HUES6 (cell line): ENCODE measurements at regions not wholly inside any gene's neighbourhood (a gene's known extent, or its start where the extent isn't known, plus 50 kb on each side); places are given as distances from the start of the nearest gene placed in this dataset.
"Not testable (repeated sequence)": the region's sequence is repeated elsewhere in the genome, so short reads cannot be mapped to it uniquely, and the experiment has no call there.

Source experiments
- H3K27ac ChIP-seq: 2 replicates; pipeline ENCODE4 v1.7.0; 2013; ENCODE audit warnings: low read depth, mild to moderate bottlenecking, low read length, inconsistent platforms
- H3K27me3 ChIP-seq: 2 replicates; pipeline ENCODE4 v1.6.1; 2013; ENCODE audit warnings: low read length; ENCODE audit not compliant: control insufficient read depth, insufficient read depth
- H3K36me3 ChIP-seq: 2 replicates; pipeline ENCODE4 v1.6.1; 2013; ENCODE audit warnings: low read length; ENCODE audit not compliant: control insufficient read depth, insufficient read depth
- H3K4me1 ChIP-seq: 2 replicates; pipeline ENCODE4 v1.6.1; 2013; ENCODE audit warnings: low read length; ENCODE audit not compliant: control insufficient read depth, insufficient read depth
- H3K4me3 ChIP-seq: 2 replicates; pipeline ENCODE4 v1.5.1; 2013; ENCODE audit warnings: low read depth, low read length
- H3K9ac ChIP-seq: one replicate; pipeline ENCODE4 v1.6.1; 2013; ENCODE audit warnings: mild to moderate bottlenecking, low read length
- H3K9me3 ChIP-seq: 2 replicates; pipeline ENCODE4 v1.6.1; 2013; ENCODE audit warnings: low read depth, low read length; ENCODE audit not compliant: control insufficient read depth, insufficient read depth

DNA sequence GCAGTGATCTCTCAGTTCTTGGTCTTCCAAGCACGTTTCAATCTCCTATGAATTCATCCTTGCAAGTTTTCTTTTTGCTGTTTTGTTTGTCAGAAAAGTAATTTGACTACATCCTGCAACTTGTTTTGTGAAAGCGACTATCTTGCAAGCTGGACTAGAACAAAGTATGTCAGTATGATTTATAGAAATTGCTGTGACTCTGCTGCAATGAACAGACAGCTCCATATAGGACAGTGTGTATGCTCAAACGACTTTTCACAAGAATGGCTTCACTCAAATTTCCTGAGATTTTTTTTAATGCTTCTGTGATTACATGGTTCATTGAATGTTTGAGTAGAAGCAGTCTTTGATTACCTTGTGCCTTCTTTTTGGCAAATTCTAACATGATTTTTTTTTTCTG is 123.5 kb upstream of the TRHDE start:
- Histone ChIP-seq H3K27ac (no peak overlapping the region), H3K27me3 (no peaks in the 10 kb centered on the region), H3K36me3 (no peaks in the 10 kb centered on the region), H3K9me3 (no peaks in the 10 kb centered on the region), H3K4me1 (no peaks in the 10 kb centered on the region), H3K9ac (no peak overlapping the region), H3K4me3 (no peak overlapping the region)

GRCh38 chr12:72162875-72163274 is 109.3 kb upstream of the TRHDE start:
- H3K36me3 ChIP-seq = no peaks in the 10 kb centered on the region
- H3K4me3 ChIP-seq = no peak overlapping the region
- H3K9me3 ChIP-seq = no peaks in the 10 kb centered on the region
- no peaks in the 10 kb centered on the region for H3K4me1 ChIP-seq
- H3K27ac ChIP-seq = no peak overlapping the region
- no peak overlapping the region for H3K9ac ChIP-seq
- H3K27me3 ChIP-seq = no peaks in the 10 kb centered on the region

GRCh38 chr12:72168851-72169250 is 103.3 kb upstream of the TRHDE start:
- Histone ChIP-seq H3K4me1 (no peaks in the 10 kb centered on the region), H3K27ac (no peak overlapping the region), H3K36me3 (no peaks in the 10 kb centered on the region), H3K9me3 (no peaks in the 10 kb centered on the region), H3K4me3 (no peak overlapping the region), H3K27me3 (no peaks in the 10 kb centered on the region), H3K9ac (no peak overlapping the region)

- Histone ChIP-seq H3K27me3 (no peaks in the 10 kb centered on the region), H3K4me1 (no peaks in the 10 kb centered on the region), H3K9ac (no peak overlapping the region), H3K4me3 (no peak overlapping the region), H3K9me3 (no peaks in the 10 kb centered on the region), H3K27ac (no peak overlapping the region), H3K36me3 (no peaks in the 10 kb centered on the region)
Measured at GRCh38 chr12:72173974-72174373, 98.2 kb upstream of the TRHDE start.

DNA sequence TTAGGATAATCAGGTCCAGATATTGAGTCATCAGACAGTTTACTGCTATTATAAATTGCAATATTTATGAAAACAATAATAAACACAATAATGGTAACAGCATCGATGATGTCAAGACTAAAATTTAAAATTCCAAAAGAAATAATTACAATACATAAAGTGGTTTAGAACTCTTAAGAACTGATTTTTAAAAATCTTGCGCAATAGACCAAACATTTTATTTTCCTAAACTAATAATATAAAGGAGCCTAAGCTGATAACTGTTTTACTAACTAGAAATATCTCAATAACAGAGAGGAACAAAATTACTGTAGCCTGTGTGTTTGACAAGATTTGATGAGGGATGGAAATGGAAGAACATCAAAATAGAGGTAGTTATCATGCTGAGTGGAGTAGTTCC is 93.9 kb upstream of the TRHDE start:
- no peaks in the 10 kb centered on the region for H3K9me3 ChIP-seq
- no peaks in the 10 kb centered on the region for H3K27me3 ChIP-seq
- no peak overlapping the region for H3K4me3 ChIP-seq
- no peak overlapping the region for H3K9ac ChIP-seq
- no peak overlapping the region for H3K27ac ChIP-seq
- H3K4me1 ChIP-seq = no peaks in the 10 kb centered on the region
- H3K36me3 ChIP-seq = no peaks in the 10 kb centered on the region

- no peak overlapping the region for H3K4me3 ChIP-seq
- H3K9me3 ChIP-seq = no peaks in the 10 kb centered on the region
- H3K4me1 ChIP-seq = no peaks in the 10 kb centered on the region
- no peaks in the 10 kb centered on the region for H3K27me3 ChIP-seq
- H3K9ac ChIP-seq = no peak overlapping the region
- no peak overlapping the region for H3K27ac ChIP-seq
- no peaks in the 10 kb centered on the region for H3K36me3 ChIP-seq
Measured at GRCh38 chr12:72178871-72179270, 93.3 kb upstream of the TRHDE start.

DNA sequence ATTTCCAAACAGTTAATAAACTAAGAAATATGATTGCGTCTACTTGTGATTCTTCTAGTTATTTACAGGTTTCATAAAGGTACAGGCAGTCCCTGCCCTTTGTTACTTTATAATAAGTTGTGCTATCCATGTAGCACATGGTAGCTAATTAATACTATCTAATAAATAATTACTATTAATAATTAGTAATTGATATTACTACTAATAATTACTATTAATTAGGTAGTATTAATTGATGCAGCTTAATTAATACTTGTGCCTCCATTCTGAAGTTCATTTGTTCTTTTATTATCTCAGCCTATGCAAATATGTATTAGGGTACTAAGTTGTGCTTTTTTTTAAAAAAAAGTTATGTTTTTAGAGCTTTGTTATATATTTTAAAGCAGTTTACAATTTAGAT is 92.3 kb upstream of the TRHDE start:
- Histone ChIP-seq H3K9me3 (no peaks in the 10 kb centered on the region), H3K4me1 (no peaks in the 10 kb centered on the region), H3K27ac (no peak overlapping the region), H3K9ac (no peak overlapping the region), H3K36me3 (no peaks in the 10 kb centered on the region), H3K4me3 (no peak overlapping the region), H3K27me3 (no peaks in the 10 kb centered on the region)

DNA sequence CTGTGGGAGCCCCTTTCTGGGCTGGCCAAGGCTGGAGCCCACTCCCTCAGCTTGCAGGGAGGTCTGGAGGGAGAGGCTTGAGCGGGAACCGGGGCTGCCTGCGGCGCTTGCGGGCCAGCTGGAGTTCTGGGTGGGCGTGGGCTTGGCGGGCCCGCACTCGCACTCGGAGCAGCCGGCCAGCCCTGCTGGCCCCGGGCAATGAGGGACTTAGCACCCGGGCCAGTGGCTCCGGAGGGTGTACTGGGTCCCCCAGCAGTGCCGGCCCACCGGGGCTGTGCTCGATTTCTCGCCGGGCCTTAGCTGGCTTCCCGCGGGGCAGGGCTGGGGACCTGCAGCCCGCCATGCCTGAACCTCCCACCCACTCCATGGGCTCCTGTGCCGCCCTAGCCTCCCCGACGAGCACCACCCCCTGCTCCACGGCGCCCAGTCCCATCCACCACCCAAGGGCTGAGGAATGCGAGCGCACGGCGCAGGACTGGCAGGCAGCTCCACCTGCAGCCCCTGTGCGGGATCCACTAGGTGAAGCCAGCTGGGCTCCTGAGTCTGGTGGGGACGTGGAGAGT is 87.1 kb upstream of the TRHDE start:
- H3K4me3 ChIP-seq, H3K4me1 ChIP-seq, H3K9me3 ChIP-seq, H3K27ac ChIP-seq, H3K27me3 ChIP-seq, H3K36me3 ChIP-seq, H3K9ac ChIP-seq: not testable (repeated sequence)

DNA sequence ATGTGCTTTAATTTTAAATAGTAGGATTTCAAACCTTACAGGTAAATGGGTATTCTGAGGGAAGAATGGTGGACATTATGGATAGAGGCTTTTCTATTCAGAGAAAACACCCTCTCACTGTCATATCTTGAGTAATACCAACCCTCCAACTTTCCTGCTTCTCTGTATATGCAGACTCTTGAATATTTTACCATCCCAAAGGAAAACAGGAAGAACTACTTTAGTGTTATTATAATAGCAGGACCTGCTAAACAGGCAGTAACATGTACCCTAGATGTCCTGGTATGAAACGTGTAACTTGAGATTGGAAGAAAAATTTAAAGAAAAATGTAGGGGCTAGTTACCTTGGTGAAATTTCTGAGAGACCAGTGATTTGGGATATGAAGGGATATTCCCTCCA is 82.9 kb upstream of the TRHDE start:
- no peak overlapping the region for H3K9ac ChIP-seq
- no peak overlapping the region for H3K4me3 ChIP-seq
- no peaks in the 10 kb centered on the region for H3K9me3 ChIP-seq
- H3K27ac ChIP-seq = no peak overlapping the region
- peaks cover 9% of the 10 kb centered on the region; the same call in 1 of the 2 replicates for H3K4me1 ChIP-seq
- H3K27me3 ChIP-seq = no peaks in the 10 kb centered on the region
- no peaks in the 10 kb centered on the region for H3K36me3 ChIP-seq

DNA sequence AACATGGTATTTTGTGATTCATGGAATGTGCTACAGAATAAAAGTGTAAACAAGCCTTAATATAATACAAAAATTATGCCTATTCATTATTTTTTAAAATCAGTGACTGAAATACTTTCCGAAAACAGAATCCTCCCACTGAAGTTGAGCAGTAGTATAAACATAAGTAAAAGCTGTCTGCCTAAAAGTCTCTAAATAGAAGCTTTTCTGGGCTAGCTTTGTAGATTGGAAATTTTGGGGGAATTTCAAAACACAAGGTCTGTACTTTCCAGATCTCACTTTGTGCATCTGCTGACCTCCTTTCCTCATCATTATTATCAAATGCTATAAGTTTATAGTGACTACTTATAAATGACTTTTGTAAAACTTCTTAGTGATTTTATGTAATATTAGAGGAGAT is 80.4 kb upstream of the TRHDE start:
- Histone ChIP-seq H3K36me3 (no peaks in the 10 kb centered on the region), H3K9me3 (peaks cover 7% of the 10 kb centered on the region; the same call in 1 of the 2 replicates), H3K4me3 (no peak overlapping the region), H3K27ac (no peak overlapping the region), H3K27me3 (no peaks in the 10 kb centered on the region), H3K4me1 (peaks cover 9% of the 10 kb centered on the region; the same call in 1 of the 2 replicates), H3K9ac (no peak overlapping the region)

GRCh38 chr12:72197790-72198189 is 74.4 kb upstream of the TRHDE start:
- no peaks in the 10 kb centered on the region for H3K27me3 ChIP-seq
- H3K9ac ChIP-seq = no peak overlapping the region
- H3K4me1 ChIP-seq = peaks cover 6% of the 10 kb centered on the region; the same call in 1 of the 2 replicates
- peaks cover 7% of the 10 kb centered on the region; the same call in 1 of the 2 replicates for H3K9me3 ChIP-seq
- no peaks in the 10 kb centered on the region for H3K36me3 ChIP-seq
- no peak overlapping the region for H3K4me3 ChIP-seq
- no peak overlapping the region for H3K27ac ChIP-seq

- H3K4me3 ChIP-seq = no peak overlapping the region
- H3K9me3 ChIP-seq = no peaks in the 10 kb centered on the region
- H3K27ac ChIP-seq = no peak overlapping the region
- H3K27me3 ChIP-seq = no peaks in the 10 kb centered on the region
- H3K9ac ChIP-seq = no peak overlapping the region
- no peaks in the 10 kb centered on the region for H3K4me1 ChIP-seq
- H3K36me3 ChIP-seq = no peaks in the 10 kb centered on the region
Measured at GRCh38 chr12:72201457-72201856, 70.7 kb upstream of the TRHDE start.
